ENCODE measurements at regions not wholly inside any gene's neighbourhood (a gene's known extent, or its start where the extent isn't known, plus 50 kb on each side); places are given as distances from the start of the nearest gene placed in this dataset.
A peak's percentile ranks its signal among the peaks of the same experiment; 100 is the strongest.

GRCh38 chr3:34352778-34353331 is 554.4 kb downstream of the PDCD6IP start:
- no peak for TF ChIP-seq CTCF (IDR thresholded peaks at IDR 0.05; ENCODE audit: borderline replicate concordance, control extremely low read depth, extremely low read depth, insufficient read depth, missing control alignments)
- DNase-seq (ENCODE audit: low spot score) = no peak
- in situ Hi-C loops (cut with MboI; ENCODE audit: low sequenced_read_pairs, unreplicated experiment) = no loop called here

- TF ChIP-seq CTCF (IDR thresholded peaks at IDR 0.05; ENCODE audit: borderline replicate concordance, control extremely low read depth, extremely low read depth, insufficient read depth, missing control alignments) = no peak
- no peak for DNase-seq (ENCODE audit: low spot score)
- in situ Hi-C loops (cut with MboI; ENCODE audit: low sequenced_read_pairs, unreplicated experiment) = no loop called here
Observed at GRCh38 chr3:34357461-34357860, 559.0 kb downstream of the PDCD6IP start.

GRCh38 chr3:34359064-34359463 is 560.6 kb downstream of the PDCD6IP start:
- in situ Hi-C loops (cut with MboI; ENCODE audit: low sequenced_read_pairs, unreplicated experiment) = no loop called here
- no peak for DNase-seq (ENCODE audit: low spot score)
- no peak for TF ChIP-seq CTCF (IDR thresholded peaks at IDR 0.05; ENCODE audit: borderline replicate concordance, control extremely low read depth, extremely low read depth, insufficient read depth, missing control alignments)

- no peak for DNase-seq (ENCODE audit: low spot score)
- in situ Hi-C loops (cut with MboI; ENCODE audit: low sequenced_read_pairs, unreplicated experiment) = no loop called here
- no peak for TF ChIP-seq CTCF (IDR thresholded peaks at IDR 0.05; ENCODE audit: borderline replicate concordance, control extremely low read depth, extremely low read depth, insufficient read depth, missing control alignments)
Observed at GRCh38 chr3:34360713-34361112, 562.3 kb downstream of the PDCD6IP start.

- no peak for TF ChIP-seq CTCF (IDR thresholded peaks at IDR 0.05; ENCODE audit: borderline replicate concordance, control extremely low read depth, extremely low read depth, insufficient read depth, missing control alignments)
- DNase-seq (ENCODE audit: low spot score) = peak; percentile 30
- in situ Hi-C loops (cut with MboI; ENCODE audit: low sequenced_read_pairs, unreplicated experiment) = no loop called here
Observed at GRCh38 chr3:34361921-34362320, 563.5 kb downstream of the PDCD6IP start.

- DNase-seq (ENCODE audit: low spot score) = no peak
- in situ Hi-C loops (cut with MboI; ENCODE audit: low sequenced_read_pairs, unreplicated experiment) = no loop called here
- no peak for TF ChIP-seq CTCF (IDR thresholded peaks at IDR 0.05; ENCODE audit: borderline replicate concordance, control extremely low read depth, extremely low read depth, insufficient read depth, missing control alignments)
Observed at GRCh38 chr3:34362910-34363309, 564.5 kb downstream of the PDCD6IP start.

- in situ Hi-C loops (cut with MboI; ENCODE audit: low sequenced_read_pairs, unreplicated experiment) = no loop called here
- no peak for TF ChIP-seq CTCF (IDR thresholded peaks at IDR 0.05; ENCODE audit: borderline replicate concordance, control extremely low read depth, extremely low read depth, insufficient read depth, missing control alignments)
- no peak for DNase-seq (ENCODE audit: low spot score)
Observed at GRCh38 chr3:34363881-34364280, 565.5 kb downstream of the PDCD6IP start.
